ENCODE measurements at regions not wholly inside any gene's neighbourhood (a gene's known extent, or its start where the extent isn't known, plus 50 kb on each side); places are given as distances from the start of the nearest gene placed in this dataset.

DNA sequence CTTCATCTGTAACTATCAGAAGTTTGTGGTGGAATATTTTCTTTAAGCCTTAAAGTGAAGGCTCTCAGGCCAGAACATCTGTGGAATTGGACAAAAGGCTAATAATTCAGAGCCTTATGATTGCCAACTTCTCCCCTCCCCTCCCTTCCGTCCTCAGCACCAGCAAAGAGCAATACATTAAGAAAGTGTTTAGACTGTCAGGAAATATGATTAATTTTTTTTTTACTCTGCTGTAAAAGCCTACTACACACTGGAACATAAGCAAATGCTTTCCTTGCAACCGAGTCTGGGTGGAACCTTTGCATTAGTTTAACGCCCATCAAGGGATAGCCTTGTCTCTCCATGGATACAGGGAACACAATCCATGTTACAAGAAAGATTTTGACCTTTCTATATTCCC, 110.3 kb upstream of the TARS1 start:
- DNase-seq: no peak
- Histone ChIP-seq H3K27me3 (replicated peaks) (no peaks in the 10 kb centered on the region), H3K36me3 (replicated peaks) (no peaks in the 10 kb centered on the region), H3K27ac (no peak overlapping the region), H3K4me3 (ENCODE audit: low read depth, low read length) (no peak overlapping the region)
- TF ChIP-seq CTCF (IDR thresholded peaks at IDR 0.05; ENCODE audit: low read depth, low read length, missing control alignments): no peak
- in situ Hi-C loops (cut with HindIII; ENCODE audit: low pct_ligation_motif_present, low sequenced_read_pairs): no loop called here

- Histone ChIP-seq H3K27me3 (replicated peaks) (no peaks in the 10 kb centered on the region), H3K36me3 (replicated peaks) (no peaks in the 10 kb centered on the region), H3K4me3 (ENCODE audit: low read depth, low read length) (no peak overlapping the region), H3K27ac (no peak overlapping the region)
- no peak for DNase-seq
- no peak for TF ChIP-seq CTCF (IDR thresholded peaks at IDR 0.05; ENCODE audit: low read depth, low read length, missing control alignments)
- in situ Hi-C loops (cut with HindIII; ENCODE audit: low pct_ligation_motif_present, low sequenced_read_pairs): no loop called here
Measured at GRCh38 chr5:33330992-33331391, 109.8 kb upstream of the TARS1 start.

- in situ Hi-C loops (cut with HindIII; ENCODE audit: low pct_ligation_motif_present, low sequenced_read_pairs): no loop called here
- Histone ChIP-seq H3K27ac (no peak overlapping the region), H3K36me3 (replicated peaks) (no peaks in the 10 kb centered on the region), H3K27me3 (replicated peaks) (no peaks in the 10 kb centered on the region), H3K4me3 (ENCODE audit: low read depth, low read length) (no peak overlapping the region)
- no peak for TF ChIP-seq CTCF (IDR thresholded peaks at IDR 0.05; ENCODE audit: low read depth, low read length, missing control alignments)
- DNase-seq: no peak
Measured at GRCh38 chr5:33332804-33333203, 108.0 kb upstream of the TARS1 start.

- Histone ChIP-seq H3K27ac (no peak overlapping the region), H3K27me3 (replicated peaks) (no peaks in the 10 kb centered on the region), H3K4me3 (ENCODE audit: low read depth, low read length) (no peak overlapping the region), H3K36me3 (replicated peaks) (no peaks in the 10 kb centered on the region)
- no peak for DNase-seq
- in situ Hi-C loops (cut with HindIII; ENCODE audit: low pct_ligation_motif_present, low sequenced_read_pairs): no loop called here
- no peak for TF ChIP-seq CTCF (IDR thresholded peaks at IDR 0.05; ENCODE audit: low read depth, low read length, missing control alignments)
Measured at GRCh38 chr5:33334829-33335228, 105.9 kb upstream of the TARS1 start.

- no peak overlapping the region for H3K4me3 ChIP-seq (ENCODE audit: low read depth, low read length)
- in situ Hi-C loops (cut with HindIII; ENCODE audit: low pct_ligation_motif_present, low sequenced_read_pairs): no loop called here
- no peaks in the 10 kb centered on the region for H3K36me3 ChIP-seq (replicated peaks)
- DNase-seq: no peak
- no peak for TF ChIP-seq CTCF (IDR thresholded peaks at IDR 0.05; ENCODE audit: low read depth, low read length, missing control alignments)
- H3K27ac ChIP-seq: no peak overlapping the region
- no peaks in the 10 kb centered on the region for H3K27me3 ChIP-seq (replicated peaks)
Measured at GRCh38 chr5:33336891-33337636, 103.7 kb upstream of the TARS1 start.

DNA sequence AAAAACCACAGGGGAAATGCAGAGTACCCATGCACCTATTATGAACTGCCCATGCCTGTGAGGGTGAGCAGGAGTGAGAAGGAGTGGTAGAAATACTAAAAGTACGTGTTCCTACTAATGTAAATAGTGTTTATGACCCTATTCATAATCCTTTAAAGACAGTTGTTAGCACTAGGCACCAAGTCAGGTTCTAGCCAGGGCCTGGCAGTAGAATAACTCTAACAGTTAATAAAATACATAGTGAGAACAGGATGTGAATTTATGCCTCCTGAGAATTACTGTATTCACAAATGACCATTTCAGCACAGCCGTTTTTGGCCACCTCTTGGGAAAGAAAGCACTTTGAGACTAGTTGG, 103.2 kb upstream of the TARS1 start:
- Histone ChIP-seq H3K36me3 (replicated peaks) (no peaks in the 10 kb centered on the region), H3K27me3 (replicated peaks) (no peaks in the 10 kb centered on the region), H3K27ac (no peak overlapping the region), H3K4me3 (ENCODE audit: low read depth, low read length) (no peak overlapping the region)
- in situ Hi-C loops (cut with HindIII; ENCODE audit: low pct_ligation_motif_present, low sequenced_read_pairs): no loop called here
- DNase-seq: no peak
- no peak for TF ChIP-seq CTCF (IDR thresholded peaks at IDR 0.05; ENCODE audit: low read depth, low read length, missing control alignments)

Data from brain microvascular endothelial cell (primary cell).